Ishikawa (cell line): ENCODE measurements at regions not wholly inside any gene's neighbourhood (a gene's known extent, or its start where the extent isn't known, plus 50 kb on each side); places are given as distances from the start of the nearest gene placed in this dataset.

Source experiments
- CEBPB ChIP-seq: IDR thresholded peaks from 2 replicates; pipeline ENCODE4 v1.6.1; 2012
- CREB1 ChIP-seq: IDR thresholded peaks from 2 replicates; pipeline ENCODE4 v1.6.1; 2012; ENCODE audit warnings: low read depth
- EGR1 ChIP-seq: IDR thresholded peaks from 2 replicates; pipeline ENCODE4 v1.6.1; 2012
- EP300 ChIP-seq: IDR thresholded peaks from 2 replicates; pipeline ENCODE4 v1.6.1; 2012; ENCODE audit warnings: borderline replicate concordance
- FOXM1 ChIP-seq: IDR thresholded peaks from 2 replicates; pipeline ENCODE4 v1.6.1; 2012; ENCODE audit warnings: low read depth, borderline replicate concordance
- NFIC ChIP-seq: IDR thresholded peaks from 2 replicates; pipeline ENCODE4 v1.6.1; 2012
- RAD21 ChIP-seq: IDR thresholded peaks from 2 replicates; pipeline ENCODE4 v1.6.1; 2012; ENCODE audit warnings: low read depth
- TAF1 ChIP-seq: IDR thresholded peaks from 2 replicates; pipeline ENCODE4 v1.6.1; 2012; ENCODE audit warnings: low read depth, mild to moderate bottlenecking
- TCF12 ChIP-seq: IDR thresholded peaks from 2 replicates; pipeline ENCODE4 v1.6.1; 2012; ENCODE audit warnings: low read depth
- TEAD4 ChIP-seq: IDR thresholded peaks from 2 replicates; pipeline ENCODE4 v1.6.1; 2012
- YY1 ChIP-seq: IDR thresholded peaks from 2 replicates; pipeline ENCODE4 v1.6.1; 2012; ENCODE audit warnings: low read depth
- ZBTB7A ChIP-seq: IDR thresholded peaks from 2 replicates; pipeline ENCODE4 v1.6.1; 2012; ENCODE audit warnings: low read depth
- TF ChIP-seq, protein P1 (sequence below): IDR thresholded peaks from 2 replicates; pipeline ENCODE4 v1.6.1; 2012
- TF ChIP-seq, protein P2 (sequence below): IDR thresholded peaks from 2 replicates; pipeline ENCODE4 v1.6.1; 2012; ENCODE audit warnings: low read depth, mild to moderate bottlenecking
- TF ChIP-seq, protein P3 (sequence below): IDR thresholded peaks from 2 replicates; pipeline ENCODE4 v1.6.1; 2012

DNA sequence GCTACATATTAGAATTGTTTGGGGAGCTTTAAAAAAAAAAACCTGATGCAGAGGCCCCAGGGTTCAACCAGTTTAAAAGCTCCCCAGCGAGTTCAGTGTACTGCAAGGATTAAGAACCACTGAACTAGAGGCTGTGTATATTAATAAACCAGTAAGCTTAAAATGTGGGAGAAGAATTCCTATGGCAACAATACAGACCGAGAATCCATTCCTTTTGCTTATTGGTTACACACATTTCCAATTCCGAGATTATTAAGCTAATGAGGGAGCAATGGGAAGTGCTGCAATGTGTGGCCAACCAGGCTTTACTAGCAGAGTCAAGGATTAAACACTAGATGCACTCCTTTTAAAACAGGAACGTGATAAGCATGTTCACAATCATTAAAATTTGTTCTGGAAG is 204.4 kb downstream of the TDRD15 start:
- no peak for TF ChIP-seq CEBPB
- TF ChIP-seq YY1 = no peak
- TF ChIP-seq NFIC = no peak
- no peak for TF ChIP-seq TEAD4
- TF ChIP-seq, protein P1, sequence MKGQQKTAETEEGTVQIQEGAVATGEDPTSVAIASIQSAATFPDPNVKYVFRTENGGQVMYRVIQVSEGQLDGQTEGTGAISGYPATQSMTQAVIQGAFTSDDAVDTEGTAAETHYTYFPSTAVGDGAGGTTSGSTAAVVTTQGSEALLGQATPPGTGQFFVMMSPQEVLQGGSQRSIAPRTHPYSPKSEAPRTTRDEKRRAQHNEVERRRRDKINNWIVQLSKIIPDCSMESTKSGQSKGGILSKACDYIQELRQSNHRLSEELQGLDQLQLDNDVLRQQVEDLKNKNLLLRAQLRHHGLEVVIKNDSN = no peak
- TF ChIP-seq TCF12 = no peak
- no peak for TF ChIP-seq CREB1
- TF ChIP-seq EGR1 = no peak

DNA sequence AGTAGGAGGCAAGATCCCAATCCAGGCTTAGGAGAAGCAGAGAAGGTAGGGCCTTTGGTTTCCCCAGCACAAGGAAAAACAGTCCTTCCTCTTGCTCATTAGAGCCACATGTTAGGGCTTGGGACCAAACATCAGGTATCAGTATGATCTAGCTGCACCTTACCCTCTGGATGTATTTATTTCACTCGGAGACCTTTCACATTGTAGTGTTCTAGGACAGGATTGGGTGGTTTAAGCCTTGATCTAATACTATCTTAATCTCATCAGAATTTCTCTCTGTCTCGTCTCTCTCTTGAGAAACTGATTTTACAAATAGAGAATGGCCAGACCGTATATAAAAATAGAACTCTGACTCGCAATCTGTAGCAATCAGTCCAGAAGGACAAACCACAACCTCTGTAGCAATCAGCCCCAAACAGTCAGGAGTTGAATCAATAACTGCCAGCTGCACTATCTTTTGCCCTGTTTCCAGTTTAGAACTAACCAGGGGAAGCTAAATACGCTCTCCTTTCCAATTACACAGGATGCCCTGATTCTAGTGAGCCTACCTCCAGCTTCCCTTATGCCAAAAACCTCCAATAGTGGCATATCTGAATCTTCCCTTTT is 207.1 kb downstream of the TDRD15 start:
- TF ChIP-seq ZBTB7A = no peak
- no peak for TF ChIP-seq EGR1
- TF ChIP-seq NFIC = no peak
- no peak for TF ChIP-seq TAF1
- TF ChIP-seq, protein P1 = no peak
- no peak for TF ChIP-seq EP300
- no peak for TF ChIP-seq CEBPB
- TF ChIP-seq YY1 = no peak

DNA sequence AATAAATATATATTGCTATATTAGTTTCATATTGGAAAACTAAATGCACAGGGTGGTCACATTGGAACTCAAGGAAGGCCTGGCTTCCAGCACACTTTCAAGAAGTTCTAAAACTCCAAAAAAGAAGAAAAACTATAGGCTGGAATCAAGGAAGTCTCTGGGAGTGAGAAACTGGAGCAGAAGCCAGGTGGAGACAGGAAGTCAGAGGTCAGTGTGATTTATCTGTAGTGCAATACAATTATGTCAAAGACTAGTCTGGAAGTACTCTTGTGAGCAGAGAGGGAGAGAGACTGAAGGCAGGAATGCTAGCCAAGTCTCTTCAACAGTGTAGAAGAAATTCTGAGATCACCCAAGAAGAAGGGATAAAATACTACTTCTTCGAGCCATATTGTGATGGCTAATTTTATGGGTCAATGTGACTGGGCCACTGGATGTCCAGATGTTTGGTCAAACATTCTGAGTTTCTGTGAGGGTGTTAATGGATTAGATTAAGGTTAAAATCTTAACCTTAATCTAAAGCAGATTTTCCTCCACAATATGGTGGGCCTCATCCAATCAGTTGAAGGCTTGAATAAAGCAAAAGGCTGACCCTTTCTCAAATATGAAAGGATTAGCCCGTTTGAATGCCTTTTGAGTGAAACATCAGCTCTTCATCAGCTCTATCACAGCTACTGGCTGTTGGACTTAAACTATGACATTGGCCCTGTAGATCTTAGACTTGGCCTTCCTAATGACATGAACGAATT is 208.0 kb downstream of the TDRD15 start:
- TF ChIP-seq, protein P2, sequence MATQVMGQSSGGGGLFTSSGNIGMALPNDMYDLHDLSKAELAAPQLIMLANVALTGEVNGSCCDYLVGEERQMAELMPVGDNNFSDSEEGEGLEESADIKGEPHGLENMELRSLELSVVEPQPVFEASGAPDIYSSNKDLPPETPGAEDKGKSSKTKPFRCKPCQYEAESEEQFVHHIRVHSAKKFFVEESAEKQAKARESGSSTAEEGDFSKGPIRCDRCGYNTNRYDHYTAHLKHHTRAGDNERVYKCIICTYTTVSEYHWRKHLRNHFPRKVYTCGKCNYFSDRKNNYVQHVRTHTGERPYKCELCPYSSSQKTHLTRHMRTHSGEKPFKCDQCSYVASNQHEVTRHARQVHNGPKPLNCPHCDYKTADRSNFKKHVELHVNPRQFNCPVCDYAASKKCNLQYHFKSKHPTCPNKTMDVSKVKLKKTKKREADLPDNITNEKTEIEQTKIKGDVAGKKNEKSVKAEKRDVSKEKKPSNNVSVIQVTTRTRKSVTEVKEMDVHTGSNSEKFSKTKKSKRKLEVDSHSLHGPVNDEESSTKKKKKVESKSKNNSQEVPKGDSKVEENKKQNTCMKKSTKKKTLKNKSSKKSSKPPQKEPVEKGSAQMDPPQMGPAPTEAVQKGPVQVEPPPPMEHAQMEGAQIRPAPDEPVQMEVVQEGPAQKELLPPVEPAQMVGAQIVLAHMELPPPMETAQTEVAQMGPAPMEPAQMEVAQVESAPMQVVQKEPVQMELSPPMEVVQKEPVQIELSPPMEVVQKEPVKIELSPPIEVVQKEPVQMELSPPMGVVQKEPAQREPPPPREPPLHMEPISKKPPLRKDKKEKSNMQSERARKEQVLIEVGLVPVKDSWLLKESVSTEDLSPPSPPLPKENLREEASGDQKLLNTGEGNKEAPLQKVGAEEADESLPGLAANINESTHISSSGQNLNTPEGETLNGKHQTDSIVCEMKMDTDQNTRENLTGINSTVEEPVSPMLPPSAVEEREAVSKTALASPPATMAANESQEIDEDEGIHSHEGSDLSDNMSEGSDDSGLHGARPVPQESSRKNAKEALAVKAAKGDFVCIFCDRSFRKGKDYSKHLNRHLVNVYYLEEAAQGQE = no peak
- TF ChIP-seq TEAD4 = no peak
- TF ChIP-seq, protein P3, sequence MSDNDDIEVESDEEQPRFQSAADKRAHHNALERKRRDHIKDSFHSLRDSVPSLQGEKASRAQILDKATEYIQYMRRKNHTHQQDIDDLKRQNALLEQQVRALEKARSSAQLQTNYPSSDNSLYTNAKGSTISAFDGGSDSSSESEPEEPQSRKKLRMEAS = no peak
- no peak for TF ChIP-seq RAD21
- TF ChIP-seq TCF12 = no peak
- TF ChIP-seq EP300 = no peak
- TF ChIP-seq FOXM1 = no peak
- no peak for TF ChIP-seq NFIC
- no peak for TF ChIP-seq CEBPB
- TF ChIP-seq, protein P1 = no peak
- TF ChIP-seq EGR1 = no peak
- TF ChIP-seq YY1 = no peak
- no peak for TF ChIP-seq ZBTB7A
- TF ChIP-seq TAF1 = no peak

DNA sequence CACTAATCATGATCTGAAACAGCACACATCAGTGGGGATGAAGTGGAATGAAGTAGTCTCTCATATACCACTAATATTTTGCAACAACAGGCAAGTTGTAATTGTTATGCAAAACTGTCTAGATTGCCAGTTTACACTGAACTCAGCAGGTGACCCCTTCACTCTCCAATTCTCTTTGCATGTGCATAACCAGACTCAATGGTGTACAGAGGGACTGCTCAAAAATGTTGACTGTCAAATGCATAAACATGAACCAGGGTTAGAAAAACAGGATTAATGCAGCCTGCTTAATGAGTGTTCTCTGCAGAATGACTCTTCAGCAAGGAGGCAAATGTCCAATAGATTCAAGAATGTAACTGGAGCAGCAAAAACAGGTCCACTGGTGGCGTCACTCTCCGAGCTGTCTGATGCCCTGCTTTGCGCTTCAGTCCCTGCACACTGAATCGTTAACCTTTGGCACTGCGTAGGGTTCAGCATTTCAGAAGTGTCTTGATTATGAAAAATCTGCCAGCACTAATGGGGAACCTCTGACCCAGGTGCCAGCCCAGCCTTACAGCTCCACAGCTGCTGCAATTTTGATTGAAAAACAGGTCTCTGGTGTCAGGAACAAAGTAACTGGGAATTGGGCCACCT is 209.3 kb downstream of the TDRD15 start:
- TF ChIP-seq EP300 (no peak), TAF1 (no peak), CEBPB (no peak), CREB1 (no peak), EGR1 (no peak), FOXM1 (no peak), YY1 (no peak), RAD21 (no peak), ZBTB7A (no peak), TCF12 (no peak), TEAD4 (no peak)
- TF ChIP-seq, protein P3 = no peak
- TF ChIP-seq, protein P1 = no peak

DNA sequence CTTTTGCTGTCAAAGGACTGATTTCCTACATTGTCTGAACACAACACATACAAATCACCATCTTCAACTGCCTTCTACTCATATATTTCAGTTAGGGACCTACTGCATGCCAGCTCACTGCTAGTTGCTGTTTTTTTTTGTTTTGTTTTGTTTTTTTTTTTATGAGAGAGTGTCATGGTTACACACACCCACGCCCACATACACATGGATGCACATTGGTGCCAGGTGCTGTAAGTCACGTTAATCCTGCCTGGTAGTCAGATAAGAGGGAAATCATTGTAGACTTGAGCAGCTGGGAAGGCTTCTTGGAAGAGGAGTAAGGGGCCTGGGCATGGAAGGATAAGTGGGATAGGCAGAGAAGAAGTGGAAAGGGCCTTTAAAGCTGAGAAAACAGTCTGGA is 209.9 kb downstream of the TDRD15 start:
- no peak for TF ChIP-seq TAF1
- TF ChIP-seq TCF12 = no peak
- TF ChIP-seq CEBPB = no peak
- no peak for TF ChIP-seq EGR1
- TF ChIP-seq RAD21 = no peak
- TF ChIP-seq, protein P1 = no peak
- no peak for TF ChIP-seq YY1
- TF ChIP-seq TEAD4 = no peak
- TF ChIP-seq, protein P2 = no peak
- no peak for TF ChIP-seq ZBTB7A
- no peak for TF ChIP-seq EP300
- TF ChIP-seq FOXM1 = no peak
- no peak for TF ChIP-seq NFIC
